HEK293 (cell line): ENCODE measurements at regions not wholly inside any gene's neighbourhood (a gene's known extent, or its start where the extent isn't known, plus 50 kb on each side); places are given as distances from the start of the nearest gene placed in this dataset.

Experiments
- CTCF ChIA-PET: fragments of 350-600 bp; formaldehyde crosslinking; extraction: SDS; loops from one replicate; lab custom pipeline; 2021; ENCODE audit warnings: antibody characterized with exemption; lab: Yijun Ruan, JAX
- POLR2A ChIA-PET: fragments of 300-600 bp; formaldehyde crosslinking; extraction: SDS; loops from one replicate; lab custom pipeline; 2020; ENCODE audit warnings: antibody characterized with exemption, inconsistent platforms; lab: Yijun Ruan, JAX
- H3K27ac ChIP-seq: fragments of 200-500 bp; sonication (Bioruptor generic); 2 replicates; pipeline ENCODE4 v1.5.1; 2014; ENCODE audit warnings: low read depth, low read length, control low read depth, inconsistent platforms; ENCODE audit errors: extremely low read depth
- H3K36me3 ChIP-seq, 2 experiments: fragments of 200-500 bp in 1 of 2; sonication (Bioruptor generic) in 1 of 2; 1 replicate in 1 of 2; 2 replicates in 1 of 2; pipeline ENCODE4 v1.5.1; 2014 to 2017; ENCODE audit warnings: inconsistent platforms in 2 of 2, low read length in 2 of 2; ENCODE audit not compliant: control insufficient read depth in 2 of 2, insufficient read depth in 1 of 2
- H3K4me1 ChIP-seq: fragments of 200-500 bp; sonication (Bioruptor generic); 2 replicates; pipeline ENCODE4 v1.5.1; 2014; ENCODE audit warnings: mild to moderate bottlenecking, low read length, inconsistent platforms; ENCODE audit not compliant: control insufficient read depth, insufficient read depth
- H3K4me3 ChIP-seq: 2 replicates; pipeline ENCODE4 v1.5.1; 2011; ENCODE audit warnings: low read depth, mild to moderate bottlenecking, control low read depth, low read length, moderate library complexity
- H3K9me3 ChIP-seq: fragments of 200-500 bp; sonication (Bioruptor generic); 2 replicates; pipeline ENCODE4 v1.5.1; 2014; ENCODE audit warnings: low read depth, low read length, inconsistent platforms; ENCODE audit not compliant: control insufficient read depth, insufficient read depth
- ZBTB48 ChIP-seq: fragments of 450-650 bp; formaldehyde crosslinking; IDR thresholded peaks from 2 replicates; pipeline ENCODE4 v1.5.1; 2016; ENCODE audit warnings: missing biosample characterization, missing genetic modification characterization
- ZFP41 ChIP-seq: fragments of 450-650 bp; formaldehyde crosslinking; IDR thresholded peaks from 2 replicates; pipeline ENCODE4 v1.5.1; 2016; ENCODE audit warnings: missing biosample characterization, missing genetic modification characterization, borderline replicate concordance
- ZFP69B ChIP-seq: fragments of 450-650 bp; formaldehyde crosslinking; IDR thresholded peaks from 2 replicates; pipeline ENCODE4 v1.5.1; 2016; ENCODE audit warnings: missing biosample characterization, missing genetic modification characterization
- ZNF302 ChIP-seq: fragments of 450-650 bp; formaldehyde crosslinking; IDR thresholded peaks from 2 replicates; pipeline ENCODE4 v1.5.1; 2016; ENCODE audit warnings: missing biosample characterization, missing genetic modification characterization, low read depth
- ZNF350 ChIP-seq: fragments of 450-650 bp; formaldehyde crosslinking; IDR thresholded peaks from 2 replicates; pipeline ENCODE4 v1.5.0; 2017; ENCODE audit warnings: missing biosample characterization, mild to moderate bottlenecking, missing genetic modification characterization
- ZNF426 ChIP-seq: fragments of 450-650 bp; formaldehyde crosslinking; IDR thresholded peaks from 2 replicates; pipeline ENCODE4 v1.5.1; 2017; ENCODE audit warnings: missing biosample characterization, missing genetic modification characterization, mild to moderate bottlenecking, inconsistent platforms, moderate library complexity
- ZNF549 ChIP-seq: fragments of 450-650 bp; IDR thresholded peaks from 2 replicates; pipeline ENCODE4 v1.5.1; 2018; ENCODE audit warnings: missing biosample characterization, missing genetic modification characterization, mild to moderate bottlenecking, inconsistent platforms, moderate library complexity
- ZNF555 ChIP-seq: fragments of 450-650 bp; formaldehyde crosslinking; conservative IDR thresholded peaks from 2 replicates; pipeline ENCODE4 v1.5.1; 2017; ENCODE audit warnings: missing biosample characterization, mild to moderate bottlenecking, missing genetic modification characterization, inconsistent platforms
- ZNF585B ChIP-seq: fragments of 450-650 bp; formaldehyde crosslinking; IDR thresholded peaks from 2 replicates; pipeline ENCODE4 v1.5.1; 2016; ENCODE audit warnings: missing biosample characterization, missing genetic modification characterization
- ZNF596 ChIP-seq: fragments of 450-650 bp; IDR thresholded peaks from 2 replicates; pipeline ENCODE4 v1.5.0; 2018; ENCODE audit warnings: missing biosample characterization, mild to moderate bottlenecking, missing genetic modification characterization, moderate library complexity
- ZNF654 ChIP-seq: fragments of 450-650 bp; formaldehyde crosslinking; IDR thresholded peaks from 2 replicates; pipeline ENCODE4 v1.5.1; 2016; ENCODE audit warnings: low read depth, missing biosample characterization, missing genetic modification characterization
- ZNF660 ChIP-seq: fragments of 450-650 bp; IDR thresholded peaks from 2 replicates; pipeline ENCODE4 v1.5.1; 2018; ENCODE audit warnings: missing biosample characterization, mild to moderate bottlenecking, missing genetic modification characterization
- ZSCAN16 ChIP-seq: fragments of 450-650 bp; formaldehyde crosslinking; IDR thresholded peaks from 2 replicates; pipeline ENCODE4 v1.5.1; 2016; ENCODE audit warnings: missing biosample characterization, missing genetic modification characterization
- TF ChIP-seq, protein P1 (sequence below): fragments of 450-650 bp; formaldehyde crosslinking; IDR thresholded peaks from 2 replicates; pipeline ENCODE4 v1.5.1; 2017; ENCODE audit warnings: missing biosample characterization, missing genetic modification characterization
- TF ChIP-seq, protein P2 (sequence below): fragments of 450-650 bp; formaldehyde crosslinking; IDR thresholded peaks from 2 replicates; pipeline ENCODE4 v1.5.1; 2017; ENCODE audit warnings: missing biosample characterization, missing genetic modification characterization
- TF ChIP-seq, protein P3 (sequence below): fragments of 450-650 bp; formaldehyde crosslinking; IDR thresholded peaks from 2 replicates; pipeline ENCODE4 v1.5.1; 2016; ENCODE audit warnings: missing biosample characterization, missing genetic modification characterization

DNA sequence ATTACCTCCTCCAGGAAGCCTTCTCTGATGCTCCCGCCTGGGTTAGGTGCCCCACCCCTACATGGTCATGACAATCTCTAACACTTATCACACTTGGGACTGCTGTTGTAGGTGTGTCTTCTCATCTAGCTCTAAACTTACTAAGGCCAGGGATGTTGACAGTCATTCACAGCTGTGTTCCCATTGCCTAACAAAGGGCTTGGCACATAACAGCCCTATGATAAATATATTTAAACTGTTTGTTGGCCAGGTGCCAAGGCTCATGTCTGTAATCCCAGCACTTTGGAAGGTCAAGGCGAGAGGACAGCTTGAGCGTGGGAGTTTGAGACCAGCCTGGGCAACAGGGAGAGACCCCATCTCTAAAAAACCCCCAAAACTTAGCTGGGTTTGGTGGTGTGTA is 98.8 kb upstream of the RGS6 start:
- no peak overlapping the region for H3K4me3 ChIP-seq
- H3K27ac ChIP-seq, result no peak overlapping the region
- no peaks in the 10 kb centered on the region for H3K4me1 ChIP-seq
- ChIA-PET CTCF (interaction anchor here (0.9 to 1.4 kb wide), 3 partner anchors 9 to 24 kb away, joined by 3 to 4 read pairs (median 4); no protein-coding TSS in a partner anchor), POLR2A (no interaction called here)
- no peaks in the 10 kb centered on the region for H3K36me3 ChIP-seq
- TF ChIP-seq ZSCAN16 (tag by site-specific recombination) (no peak), ZNF596 (no peak)
- TF ChIP-seq, protein P1, sequence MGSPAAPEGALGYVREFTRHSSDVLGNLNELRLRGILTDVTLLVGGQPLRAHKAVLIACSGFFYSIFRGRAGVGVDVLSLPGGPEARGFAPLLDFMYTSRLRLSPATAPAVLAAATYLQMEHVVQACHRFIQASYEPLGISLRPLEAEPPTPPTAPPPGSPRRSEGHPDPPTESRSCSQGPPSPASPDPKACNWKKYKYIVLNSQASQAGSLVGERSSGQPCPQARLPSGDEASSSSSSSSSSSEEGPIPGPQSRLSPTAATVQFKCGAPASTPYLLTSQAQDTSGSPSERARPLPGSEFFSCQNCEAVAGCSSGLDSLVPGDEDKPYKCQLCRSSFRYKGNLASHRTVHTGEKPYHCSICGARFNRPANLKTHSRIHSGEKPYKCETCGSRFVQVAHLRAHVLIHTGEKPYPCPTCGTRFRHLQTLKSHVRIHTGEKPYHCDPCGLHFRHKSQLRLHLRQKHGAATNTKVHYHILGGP (tag by site-specific recombination), result no peak
- TF ChIP-seq, all 188 proteins: peak for 0
- no peaks in the 10 kb centered on the region for H3K9me3 ChIP-seq

DNA sequence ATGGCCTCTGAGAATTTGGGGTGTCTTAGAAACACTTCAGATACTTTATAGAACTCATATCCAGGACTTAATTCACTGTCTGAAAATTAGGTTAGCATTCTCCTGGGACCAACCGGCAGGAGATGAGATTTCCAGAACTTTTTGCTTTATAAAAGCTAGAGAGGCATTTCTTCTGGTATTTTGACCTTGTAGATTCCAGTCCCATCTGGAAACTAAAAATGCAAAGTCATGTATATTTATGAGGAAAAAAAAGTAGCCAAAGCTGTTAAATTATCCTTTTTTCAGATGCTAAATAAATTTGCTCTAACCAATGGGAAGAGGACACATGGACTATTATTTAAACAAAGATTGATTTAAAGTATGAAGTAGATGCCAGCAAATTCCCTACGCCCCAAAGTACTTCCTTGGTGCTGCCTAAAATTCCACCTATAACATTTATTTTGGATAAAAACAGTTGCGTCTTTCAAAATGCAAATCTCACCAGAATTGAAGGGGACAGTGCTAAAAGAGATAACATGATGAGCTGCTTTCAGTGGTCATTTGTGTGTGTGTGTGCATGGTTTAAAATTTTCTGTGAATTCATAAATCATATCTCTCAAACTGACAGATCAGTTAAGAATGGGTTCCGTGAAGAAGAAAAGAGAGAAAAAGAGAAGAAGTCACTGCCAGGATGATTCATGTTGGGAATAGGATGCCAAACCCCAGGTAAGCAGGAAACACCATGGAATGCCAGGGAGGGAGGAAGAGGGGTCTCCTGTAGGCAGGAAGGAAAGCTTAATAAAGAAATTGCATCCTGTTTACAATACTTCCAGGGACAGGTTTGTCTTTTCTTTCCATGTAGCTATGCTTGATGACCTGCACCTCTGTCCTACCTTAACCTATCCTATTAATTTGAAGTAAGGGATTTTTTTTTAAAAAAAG is 97.7 kb upstream of the RGS6 start:
- TF ChIP-seq ZNF555 (no peak), ZFP69B (no peak), ZNF302 (no peak), ZNF549 (tag by site-specific recombination) (no peak), ZNF350 (tag by site-specific recombination) (no peak), ZFP41 (no peak)
- TF ChIP-seq, protein P2, sequence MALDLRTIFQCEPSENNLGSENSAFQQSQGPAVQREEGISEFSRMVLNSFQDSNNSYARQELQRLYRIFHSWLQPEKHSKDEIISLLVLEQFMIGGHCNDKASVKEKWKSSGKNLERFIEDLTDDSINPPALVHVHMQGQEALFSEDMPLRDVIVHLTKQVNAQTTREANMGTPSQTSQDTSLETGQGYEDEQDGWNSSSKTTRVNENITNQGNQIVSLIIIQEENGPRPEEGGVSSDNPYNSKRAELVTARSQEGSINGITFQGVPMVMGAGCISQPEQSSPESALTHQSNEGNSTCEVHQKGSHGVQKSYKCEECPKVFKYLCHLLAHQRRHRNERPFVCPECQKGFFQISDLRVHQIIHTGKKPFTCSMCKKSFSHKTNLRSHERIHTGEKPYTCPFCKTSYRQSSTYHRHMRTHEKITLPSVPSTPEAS (tag by site-specific recombination), result no peak
- H3K4me3 ChIP-seq, result no peak overlapping the region
- no peak overlapping the region for H3K27ac ChIP-seq
- POLR2A ChIA-PET, result interaction anchor here (0.6 kb wide), 1 partner anchor 48 kb away, joined by 4 read pairs; no protein-coding TSS in a partner anchor
- CTCF ChIA-PET, result interaction anchor here (0.6 to 1.4 kb wide), 2 partner anchors 21 to 1113 kb away, joined by 4 read pairs; no protein-coding TSS in a partner anchor
- H3K4me1 ChIP-seq, result no peaks in the 10 kb centered on the region
- H3K36me3 ChIP-seq, result no peaks in the 10 kb centered on the region
- no peaks in the 10 kb centered on the region for H3K9me3 ChIP-seq

DNA sequence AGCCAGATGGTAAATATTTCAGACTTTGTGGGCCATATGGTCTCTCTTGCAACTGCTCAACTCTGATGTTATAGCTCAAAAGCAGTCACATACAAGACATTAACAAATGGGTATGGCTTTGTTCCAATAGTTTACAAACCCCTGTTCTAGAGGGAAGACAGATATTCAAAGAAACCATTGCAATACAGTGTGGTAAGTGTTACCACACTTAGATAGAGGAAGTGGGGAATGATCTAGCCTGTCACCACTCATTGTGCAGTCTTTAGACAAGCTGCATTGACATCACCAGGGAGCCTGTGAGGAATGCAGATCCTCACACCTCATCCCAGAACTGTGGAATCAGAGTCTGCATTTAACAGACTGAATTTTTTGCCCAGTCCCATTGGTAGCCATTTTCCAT is 80.0 kb upstream of the RGS6 start:
- no peaks in the 10 kb centered on the region for H3K9me3 ChIP-seq
- no peaks in the 10 kb centered on the region for H3K4me1 ChIP-seq
- ChIA-PET CTCF (interaction anchor here (0.8 kb wide), 1 partner anchor 748 kb away, joined by 6 read pairs; no protein-coding TSS in a partner anchor), POLR2A (no interaction called here)
- no peak overlapping the region for H3K4me3 ChIP-seq
- no peak overlapping the region for H3K27ac ChIP-seq
- H3K36me3 ChIP-seq, result no peaks in the 10 kb centered on the region
- TF ChIP-seq, protein P3, sequence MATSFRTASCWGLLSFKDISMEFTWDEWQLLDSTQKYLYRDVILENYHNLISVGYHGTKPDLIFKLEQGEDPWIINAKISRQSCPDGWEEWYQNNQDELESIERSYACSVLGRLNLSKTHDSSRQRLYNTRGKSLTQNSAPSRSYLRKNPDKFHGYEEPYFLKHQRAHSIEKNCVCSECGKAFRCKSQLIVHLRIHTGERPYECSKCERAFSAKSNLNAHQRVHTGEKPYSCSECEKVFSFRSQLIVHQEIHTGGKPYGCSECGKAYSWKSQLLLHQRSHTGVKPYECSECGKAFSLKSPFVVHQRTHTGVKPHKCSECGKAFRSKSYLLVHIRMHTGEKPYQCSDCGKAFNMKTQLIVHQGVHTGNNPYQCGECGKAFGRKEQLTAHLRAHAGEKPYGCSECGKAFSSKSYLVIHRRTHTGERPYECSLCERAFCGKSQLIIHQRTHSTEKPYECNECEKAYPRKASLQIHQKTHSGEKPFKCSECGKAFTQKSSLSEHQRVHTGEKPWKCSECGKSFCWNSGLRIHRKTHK (tag by site-specific recombination), result no peak

DNA sequence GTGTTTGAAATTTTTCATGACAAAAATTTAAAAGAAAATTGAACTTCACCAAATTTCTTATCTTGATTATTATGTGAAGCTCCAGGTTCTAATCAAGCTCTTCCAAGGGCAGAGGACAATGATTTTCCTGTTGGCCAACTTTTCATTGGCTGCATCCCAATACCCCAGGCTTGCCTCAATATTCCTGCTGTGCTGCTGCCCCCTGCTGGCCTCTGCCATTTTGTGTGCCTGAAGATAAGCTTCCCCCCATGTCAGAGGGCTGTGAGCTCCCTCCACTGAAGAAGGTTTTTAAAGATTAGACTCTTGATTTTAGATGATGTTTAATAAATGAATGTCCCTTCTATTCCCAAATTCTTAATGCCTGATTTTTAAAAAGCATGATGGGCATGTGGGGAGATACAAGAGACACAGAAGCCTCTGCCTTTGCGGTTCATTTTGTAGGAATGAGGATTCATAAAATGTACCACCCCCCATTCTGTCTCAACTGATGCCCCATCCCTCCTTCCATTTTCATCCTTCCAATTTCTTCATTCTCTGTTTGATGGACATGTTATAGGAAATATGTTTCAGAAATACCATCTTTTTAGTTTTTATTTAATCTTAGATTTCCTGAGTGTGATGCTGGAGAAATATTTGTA is 76.7 kb upstream of the RGS6 start:
- no peak overlapping the region for H3K4me3 ChIP-seq
- POLR2A ChIA-PET, result interaction anchor here (0.8 kb wide), 1 partner anchor 102 kb away, joined by 3 read pairs; no protein-coding TSS in a partner anchor
- CTCF ChIA-PET, result interaction anchor here (0.6 to 2.0 kb wide), 38 partner anchors 13 to 1036 kb away, joined by 3 to 23 read pairs (median 4); partner anchors contain the start of gene RGS6
- TF ChIP-seq ZNF660 (tag by site-specific recombination) (0 out of 2 replicates have a peak, but pooled peaks have one; percentile 36), ZNF654 (tag by site-specific recombination) (peak; percentile 78), ZNF426 (no peak), ZBTB48 (tag by site-specific recombination) (no peak), ZNF585B (tag by site-specific recombination) (no peak)
- TF ChIP-seq, all 188 proteins: peak for 2
- H3K36me3 ChIP-seq, result no peaks in the 10 kb centered on the region
- no peak overlapping the region for H3K27ac ChIP-seq
- H3K9me3 ChIP-seq, result no peaks in the 10 kb centered on the region
- H3K4me1 ChIP-seq, result no peaks in the 10 kb centered on the region
